ENCODE measurements at regions not wholly inside any gene's neighbourhood (a gene's known extent, or its start where the extent isn't known, plus 50 kb on each side); places are given as distances from the start of the nearest gene placed in this dataset.

GRCh38 chr4:137075586-137075985 lies 456.7 kb downstream of the PCDH18 start:
- TF ChIP-seq EZH2 (IDR thresholded peaks at IDR 0.05; ENCODE audit: borderline replicate concordance, low read depth, low read length, poor library complexity, severe bottlenecking): no peak
- no peak for TF ChIP-seq CTCF (conservative IDR thresholded peaks at IDR 0.05; ENCODE audit: low read depth, low read length)

Data from A673 (cell line).